Neural progenitor cell (in vitro differentiated cells): ENCODE measurements at regions not wholly inside any gene's neighbourhood (a gene's known extent, or its start where the extent isn't known, plus 50 kb on each side); places are given as distances from the start of the nearest gene placed in this dataset.

Source experiments
- CTCF ChIP-seq: fragments of 200-600 bp; sonication (generic); IDR thresholded peaks from 2 replicates; pipeline ENCODE4 v1.5.1; 2017; ENCODE audit warnings: antibody characterized with exemption, mild to moderate bottlenecking
- EZH2 ChIP-seq: fragments of 200-600 bp; sonication (generic); IDR thresholded peaks from 2 replicates; pipeline ENCODE4 v1.6.1; 2017; ENCODE audit warnings: antibody characterized with exemption, mild to moderate bottlenecking, moderate library complexity
- EZH2phosphoT487 ChIP-seq: fragments of 200-600 bp; sonication (generic); IDR thresholded peaks from 2 replicates; pipeline ENCODE4 v1.6.1; 2017; ENCODE audit warnings: antibody characterized with exemption

GRCh38 chr4:147318586-147318985 is 162.3 kb upstream of the EDNRA start:
- TF ChIP-seq CTCF (no peak), EZH2phosphoT487 (no peak), EZH2 (no peak)
